ENCODE measurements at regions not wholly inside any gene's neighbourhood (a gene's known extent, or its start where the extent isn't known, plus 50 kb on each side); places are given as distances from the start of the nearest gene placed in this dataset.
A peak's percentile ranks its signal among the peaks of the same experiment; 100 is the strongest.

- H3K36me3 ChIP-seq (ENCODE audit: control insufficient read depth in 4 of 4, insufficient read depth in 4 of 4, low read length in 4 of 4): no peaks in the 10 kb centered on the region
- no peak overlapping the region for H3K27ac ChIP-seq (ENCODE audit: low read depth in 1 of 2, low read length in 1 of 2)
- no peak for TF ChIP-seq CTCF (IDR thresholded peaks at IDR 0.05; ENCODE audit: control extremely low read depth, extremely low read depth)
- WGBS, 2 donors: 59 to 84% methylated on average over 2 of the region's 2 CpGs
- H3K9ac ChIP-seq (ENCODE audit: insufficient read depth in 1 of 2, low read length in 2 of 2): no peak overlapping the region
- no peak overlapping the region for H3K4me3 ChIP-seq
- DNase-seq: no peak
- H3K4me1 ChIP-seq (ENCODE audit: control insufficient read depth in 5 of 5, insufficient read depth in 5 of 5, low read length in 5 of 5): peaks cover 0 to 29% (median 10%) of the 10 kb centered on the region in 5 donors
- no peak for ATAC-seq (ENCODE audit: insufficient read depth, low FRiP score)
- H3K9me3 ChIP-seq (ENCODE audit: control insufficient read depth in 4 of 4, insufficient read depth in 3 of 4, low read length in 3 of 4): no peaks in the 10 kb centered on the region
- H3K27me3 ChIP-seq (ENCODE audit: control insufficient read depth in 3 of 3, insufficient read depth in 3 of 3, low read length in 2 of 3): no peaks in the 10 kb centered on the region
Measured at GRCh38 chr21:35201288-35201687, 152.2 kb upstream of the RUNX1 start.

- H3K27ac ChIP-seq (ENCODE audit: low read depth in 1 of 2, low read length in 1 of 2): no peak overlapping the region
- H3K9ac ChIP-seq (ENCODE audit: insufficient read depth in 1 of 2, low read length in 2 of 2): no peak overlapping the region
- no peak overlapping the region for H3K4me3 ChIP-seq
- H3K4me1 ChIP-seq (ENCODE audit: control insufficient read depth in 5 of 5, insufficient read depth in 5 of 5, low read length in 5 of 5): peaks cover 0 to 12% (median 0%) of the 10 kb centered on the region in 5 donors
- ATAC-seq (ENCODE audit: insufficient read depth, low FRiP score): no peak
- no peak for TF ChIP-seq CTCF (IDR thresholded peaks at IDR 0.05; ENCODE audit: control extremely low read depth, extremely low read depth)
- H3K27me3 ChIP-seq (ENCODE audit: control insufficient read depth in 3 of 3, insufficient read depth in 3 of 3, low read length in 2 of 3): no peaks in the 10 kb centered on the region
- no peak for DNase-seq
- H3K36me3 ChIP-seq (ENCODE audit: control insufficient read depth in 4 of 4, insufficient read depth in 4 of 4, low read length in 4 of 4): no peaks in the 10 kb centered on the region
- no peaks in the 10 kb centered on the region for H3K9me3 ChIP-seq (ENCODE audit: control insufficient read depth in 4 of 4, insufficient read depth in 3 of 4, low read length in 3 of 4)
- 74 to 86% methylated on average over 1 of the region's 1 CpG for WGBS, 2 donors
Measured at GRCh38 chr21:35199733-35200015, 150.6 kb upstream of the RUNX1 start.

- Histone ChIP-seq H3K4me1 (ENCODE audit: control insufficient read depth in 5 of 5, insufficient read depth in 5 of 5, low read length in 5 of 5) (peaks cover 0 to 11% (median 0%) of the 10 kb centered on the region in 5 donors), H3K9ac (ENCODE audit: insufficient read depth in 1 of 2, low read length in 2 of 2) (no peak overlapping the region), H3K27me3 (ENCODE audit: control insufficient read depth in 3 of 3, insufficient read depth in 3 of 3, low read length in 2 of 3) (no peaks in the 10 kb centered on the region), H3K27ac (ENCODE audit: low read depth in 1 of 2, low read length in 1 of 2) (no peak overlapping the region), H3K9me3 (ENCODE audit: control insufficient read depth in 4 of 4, insufficient read depth in 3 of 4, low read length in 3 of 4) (no peaks in the 10 kb centered on the region), H3K36me3 (ENCODE audit: control insufficient read depth in 4 of 4, insufficient read depth in 4 of 4, low read length in 4 of 4) (no peaks in the 10 kb centered on the region), H3K4me3 (no peak overlapping the region)
- no peak for DNase-seq
- WGBS, 2 donors: 90 to 96% methylated on average over 6 of the region's 6 CpGs
- no peak for ATAC-seq (ENCODE audit: insufficient read depth, low FRiP score)
- TF ChIP-seq CTCF (IDR thresholded peaks at IDR 0.05; ENCODE audit: control extremely low read depth, extremely low read depth): no peak
Measured at GRCh38 chr21:35198982-35199732, 150.1 kb upstream of the RUNX1 start.

GRCh38 chr21:35198565-35198964, 149.5 kb upstream of the RUNX1 start:
- no peak for ATAC-seq (ENCODE audit: insufficient read depth, low FRiP score)
- H3K4me3 ChIP-seq: no peak overlapping the region
- WGBS, 2 donors: 22 to 60% methylated on average over 1 of the region's 1 CpG
- DNase-seq: peak in 1 of 3 donors; percentile 25
- TF ChIP-seq CTCF (IDR thresholded peaks at IDR 0.05; ENCODE audit: control extremely low read depth, extremely low read depth): no peak
- H3K4me1 ChIP-seq (ENCODE audit: control insufficient read depth in 5 of 5, insufficient read depth in 5 of 5, low read length in 5 of 5): peaks cover 0 to 11% (median 0%) of the 10 kb centered on the region in 5 donors
- no peak overlapping the region for H3K27ac ChIP-seq (ENCODE audit: low read depth in 1 of 2, low read length in 1 of 2)
- no peaks in the 10 kb centered on the region for H3K27me3 ChIP-seq (ENCODE audit: control insufficient read depth in 3 of 3, insufficient read depth in 3 of 3, low read length in 2 of 3)
- H3K36me3 ChIP-seq (ENCODE audit: control insufficient read depth in 4 of 4, insufficient read depth in 4 of 4, low read length in 4 of 4): no peaks in the 10 kb centered on the region
- H3K9me3 ChIP-seq (ENCODE audit: control insufficient read depth in 4 of 4, insufficient read depth in 3 of 4, low read length in 3 of 4): no peaks in the 10 kb centered on the region
- H3K9ac ChIP-seq (ENCODE audit: insufficient read depth in 1 of 2, low read length in 2 of 2): no peak overlapping the region
